Stomach (tissue), 8 donors: ENCODE measurements at regions not wholly inside any gene's neighbourhood (a gene's known extent, or its start where the extent isn't known, plus 50 kb on each side); places are given as distances from the start of the nearest gene placed in this dataset.
A peak's percentile ranks its signal among the peaks of the same experiment; 100 is the strongest.

Experiments
- DNase-seq, 2 donors: peaks; one replicate each; pipeline versions ENCODE4 v3.0.0 to v3.0.0-alpha.2; 2013 to 2019
- H3K27ac ChIP-seq, 5 donors: fragments of 200-600 bp in 4 of 5; sonication (generic) in 4 of 5; one replicate each; pipeline ENCODE4 v1.5.1; 2013 to 2019; ENCODE audit warnings: mild to moderate bottlenecking in 1 of 5, moderate library complexity in 1 of 5
- H3K27me3 ChIP-seq, 3 donors: fragments of 200-600 bp; sonication (generic); one replicate each; pipeline ENCODE4 v1.5.1; 2017 to 2019; ENCODE audit warnings: mixed run types in 1 of 3
- H3K36me3 ChIP-seq, 4 donors: fragments of 200-600 bp; sonication (generic); 1 replicate in 3 of 4; 2 replicates in 1 of 4; pipeline ENCODE4 v1.5.1; 2016 to 2019
- H3K4me1 ChIP-seq, 4 donors: fragments of 200-600 bp; sonication (generic); one replicate each; pipeline ENCODE4 v1.5.1; 2016 to 2019
- H3K4me3 ChIP-seq, 4 donors: fragments of 200-600 bp; sonication (generic) in 3 of 4; one replicate each; pipeline ENCODE4 v1.5.1; 2016 to 2019; ENCODE audit warnings: mild to moderate bottlenecking in 1 of 4
- H3K9me3 ChIP-seq, 4 donors: fragments of 200-600 bp; sonication (generic); one replicate each; pipeline ENCODE4 v1.5.1; 2016 to 2019
- CTCF ChIP-seq, 7 experiments: fragments of 450-650 bp in 4 of 7; fragments of 200-600 bp in 3 of 7; sonication (generic) in 3 of 7; IDR thresholded peaks; one replicate each; pipeline ENCODE4 v1.5.1; 2016 to 2019; ENCODE audit warnings: antibody characterized with exemption in 7 of 7, control low read depth in 2 of 7, mild to moderate bottlenecking in 1 of 7
- EP300 ChIP-seq: sonication (generic); formaldehyde crosslinking; IDR thresholded peaks from one replicate; pipeline ENCODE4 v1.6.1; 2017; ENCODE audit warnings: antibody characterized with exemption
- POLR2A ChIP-seq, 4 donors: fragments of 450-650 bp; IDR thresholded peaks; one replicate each; pipeline ENCODE4 v1.6.1; 2016; ENCODE audit warnings: antibody characterized with exemption in 4 of 4, control low read depth in 2 of 4, mild to moderate bottlenecking in 1 of 4, moderate library complexity in 1 of 4
- POLR2AphosphoS5 ChIP-seq, 3 donors: sonication (generic); formaldehyde crosslinking; IDR thresholded peaks; one replicate each; pipeline ENCODE4 v1.6.1; 2016; ENCODE audit warnings: antibody characterized with exemption in 3 of 3
- WGBS, 5 donors: extraction: QIAGEN DNeasy Blood & Tissue Kit in 3 of 5; methylation state at CpG; one replicate each; pipeline versions ENCODE4 v1.1.5 to v1.1.7; 2013 to 2018; 5-methylcytosine and 5-hydroxymethylcytosine counted together
- intact Hi-C: fragments of 100-400 bp; cut with DNase I; formaldehyde crosslinking; loops from one replicate; pipeline ENCODE4 v1.15.1; 2023; ENCODE audit warnings: low total_unique reads
- donor health status: healthy with polysubstance abuse.
- donor health status: Bipolar disorder and iron deficiency.
- donor health status: healthy.

DNA sequence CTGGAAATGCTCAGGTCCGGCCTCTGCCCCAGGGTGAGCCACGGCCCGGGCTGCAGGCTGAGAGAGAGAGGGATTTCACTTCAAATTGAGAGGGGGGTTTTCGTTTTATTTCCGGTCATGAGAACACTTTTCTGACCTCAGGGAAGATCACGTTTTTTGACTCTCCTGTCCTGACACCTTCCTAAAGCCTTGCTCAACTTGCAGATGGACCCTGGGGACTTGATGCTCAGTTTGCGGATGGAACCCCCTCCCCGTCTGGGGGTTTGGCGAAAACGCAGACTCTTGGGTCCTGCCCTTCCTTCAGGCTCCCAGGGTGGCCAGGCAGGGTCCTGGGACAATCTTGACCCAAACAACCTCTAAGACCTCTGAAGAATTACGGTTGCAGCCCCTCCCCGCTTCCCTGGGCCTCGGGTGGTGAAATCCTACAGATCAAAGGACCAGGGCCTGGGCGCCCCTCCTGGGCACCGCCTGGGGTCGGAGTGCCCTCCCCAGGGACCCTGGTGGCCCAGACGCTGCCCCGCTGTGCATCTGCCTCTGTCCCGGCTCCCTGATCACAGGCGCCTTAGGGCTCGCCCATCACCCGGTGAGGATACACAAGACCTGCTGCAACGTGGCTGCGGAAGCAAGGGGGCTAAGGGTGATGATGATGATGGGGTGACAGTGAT lies 148.2 kb downstream of the ERMARD start:
- 65 to 74% (median 68%) methylated on average over 19 to 24 of the region's 24 CpGs for WGBS, 5 donors
- no peak for TF ChIP-seq CTCF (IDR thresholded peaks at IDR 0.05)
- TF ChIP-seq POLR2AphosphoS5 (IDR thresholded peaks at IDR 0.05), result no peak
- no peak for TF ChIP-seq POLR2A (IDR thresholded peaks at IDR 0.05)
- Histone ChIP-seq H3K36me3 (no peaks in the 10 kb centered on the region), H3K27me3 (no peaks in the 10 kb centered on the region), H3K27ac (no peak overlapping the region), H3K9me3 (no peaks in the 10 kb centered on the region), H3K4me1 (peaks cover 0 to 9% (median under 1%) of the 10 kb centered on the region in 4 donors), H3K4me3 (no peak overlapping the region)
- DNase-seq, result no peak
- intact Hi-C loops, result no loop called here

GRCh38 chr6:169898788-169899480 lies 147.5 kb downstream of the ERMARD start:
- no peaks in the 10 kb centered on the region for H3K9me3 ChIP-seq
- no peaks in the 10 kb centered on the region for H3K27me3 ChIP-seq
- WGBS, 5 donors, result 49 to 69% (median 51%) methylated on average over 20 to 35 of the region's 35 CpGs
- intact Hi-C loops, result no loop called here
- peaks cover 0 to 4% (median 0%) of the 10 kb centered on the region in 4 donors for H3K4me1 ChIP-seq
- no peaks in the 10 kb centered on the region for H3K36me3 ChIP-seq
- TF ChIP-seq POLR2A (IDR thresholded peaks at IDR 0.05), result no peak
- TF ChIP-seq POLR2AphosphoS5 (IDR thresholded peaks at IDR 0.05), result no peak
- no peak for TF ChIP-seq CTCF (IDR thresholded peaks at IDR 0.05)
- TF ChIP-seq EP300, result no peak
- H3K27ac ChIP-seq, result no peak overlapping the region
- DNase-seq, result peak in 1 of 2 donors; percentile 44
- no peak overlapping the region for H3K4me3 ChIP-seq

DNA sequence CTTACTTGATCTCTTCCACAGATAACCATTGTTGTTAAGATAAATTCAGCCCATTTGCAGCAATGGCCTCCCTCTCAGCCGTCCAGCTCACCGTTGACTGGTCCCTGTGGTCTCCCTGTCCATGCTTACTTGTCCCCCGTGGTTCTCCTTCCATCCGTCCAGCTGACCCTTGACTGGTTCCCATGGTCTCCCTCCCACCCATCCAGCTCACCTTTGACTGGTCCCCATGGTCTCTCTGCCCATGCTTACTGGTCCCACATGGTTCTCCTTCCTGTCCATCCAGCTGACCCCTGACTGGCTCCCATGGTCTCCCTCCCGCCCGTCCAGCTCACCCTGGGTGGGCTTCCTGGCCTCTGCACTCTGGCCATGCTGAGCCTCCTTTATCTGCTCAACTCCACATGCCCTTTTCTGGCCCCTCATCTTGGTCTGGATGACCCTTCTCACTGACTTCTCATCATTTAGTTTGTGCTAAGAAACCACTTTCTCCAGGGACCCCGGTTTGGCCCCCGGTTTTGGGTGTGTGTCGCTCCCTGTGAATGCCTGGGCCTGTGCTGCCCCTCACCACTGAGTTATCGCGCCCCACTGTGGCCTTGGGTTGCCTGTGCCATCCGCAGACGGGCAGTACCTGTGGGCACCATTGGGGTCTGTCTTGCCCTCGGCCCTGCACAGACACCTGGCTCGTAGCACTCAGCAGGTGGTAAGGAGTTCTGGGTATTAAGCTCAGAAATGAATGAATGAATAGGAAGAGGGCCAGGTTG lies 146.4 kb downstream of the ERMARD start:
- H3K27ac ChIP-seq, result no peak overlapping the region
- no peaks in the 10 kb centered on the region for H3K36me3 ChIP-seq
- intact Hi-C loops, result no loop called here
- no peak for TF ChIP-seq CTCF (IDR thresholded peaks at IDR 0.05)
- TF ChIP-seq POLR2AphosphoS5 (IDR thresholded peaks at IDR 0.05), result no peak
- no peak for TF ChIP-seq POLR2A (IDR thresholded peaks at IDR 0.05)
- TF ChIP-seq EP300, result no peak
- no peak for DNase-seq
- no peaks in the 10 kb centered on the region for H3K27me3 ChIP-seq
- H3K9me3 ChIP-seq, result no peaks in the 10 kb centered on the region
- no peak overlapping the region for H3K4me3 ChIP-seq
- peaks cover 0 to 4% (median 0%) of the 10 kb centered on the region in 4 donors for H3K4me1 ChIP-seq
- WGBS, 5 donors, result 86 to 96% (median 93%) methylated on average over 15 of the region's 15 CpGs

- no peaks in the 10 kb centered on the region for H3K36me3 ChIP-seq
- no peaks in the 10 kb centered on the region for H3K27me3 ChIP-seq
- TF ChIP-seq POLR2AphosphoS5 (IDR thresholded peaks at IDR 0.05) (no peak), CTCF (IDR thresholded peaks at IDR 0.05) (no peak), POLR2A (IDR thresholded peaks at IDR 0.05) (no peak), EP300 (no peak)
- no peak for DNase-seq
- peaks cover 0 to 4% (median 0%) of the 10 kb centered on the region in 4 donors for H3K4me1 ChIP-seq
- H3K4me3 ChIP-seq, result no peak overlapping the region
- intact Hi-C loops, result no loop called here
- H3K9me3 ChIP-seq, result no peaks in the 10 kb centered on the region
- 92 to 97% (median 94%) methylated on average over 17 of the region's 17 CpGs for WGBS, 5 donors
- no peak overlapping the region for H3K27ac ChIP-seq
Observed at GRCh38 chr6:169896826-169897456, 145.5 kb downstream of the ERMARD start.
